Glomerular visceral epithelial cell (primary cell): ENCODE measurements at regions not wholly inside any gene's neighbourhood (a gene's known extent, or its start where the extent isn't known, plus 50 kb on each side); places are given as distances from the start of the nearest gene placed in this dataset.
"Not testable (repeated sequence)": the region's sequence is repeated elsewhere in the genome, so short reads cannot be mapped to it uniquely, and the experiment has no call there.

Experiments used
- DNase-seq: peaks from one replicate; pipeline ENCODE4 v3.0.0-alpha.2; 2016; ENCODE audit errors: extremely low spot score

DNA sequence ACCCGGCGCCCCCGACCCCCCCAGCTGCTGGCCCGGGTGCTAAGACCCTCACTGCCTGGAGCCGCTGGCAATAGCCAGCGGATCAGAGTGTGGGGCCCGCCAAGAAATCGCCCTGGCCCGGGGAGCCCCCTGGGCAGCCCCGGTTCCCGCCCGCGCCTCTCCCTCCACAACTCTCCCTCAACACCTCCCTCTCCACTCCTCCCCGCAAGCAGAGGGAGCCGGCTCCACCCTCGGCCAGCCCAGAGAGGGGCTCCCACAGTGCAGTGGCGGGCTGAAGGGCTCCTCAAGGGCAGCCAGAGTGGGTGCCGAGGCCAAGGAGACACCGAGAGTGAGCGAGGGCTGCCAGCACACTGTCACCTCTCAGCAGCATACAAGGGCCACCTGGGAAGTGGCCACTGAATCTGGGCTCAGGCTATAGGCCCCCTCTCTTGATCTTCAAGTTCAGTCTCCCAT is 385.5 kb downstream of the SEC14L1 start:
- DNase-seq, result no peak

- DNase-seq, result no peak
Measured at GRCh38 chr17:77526728-77527350, 386.1 kb downstream of the SEC14L1 start.

DNA sequence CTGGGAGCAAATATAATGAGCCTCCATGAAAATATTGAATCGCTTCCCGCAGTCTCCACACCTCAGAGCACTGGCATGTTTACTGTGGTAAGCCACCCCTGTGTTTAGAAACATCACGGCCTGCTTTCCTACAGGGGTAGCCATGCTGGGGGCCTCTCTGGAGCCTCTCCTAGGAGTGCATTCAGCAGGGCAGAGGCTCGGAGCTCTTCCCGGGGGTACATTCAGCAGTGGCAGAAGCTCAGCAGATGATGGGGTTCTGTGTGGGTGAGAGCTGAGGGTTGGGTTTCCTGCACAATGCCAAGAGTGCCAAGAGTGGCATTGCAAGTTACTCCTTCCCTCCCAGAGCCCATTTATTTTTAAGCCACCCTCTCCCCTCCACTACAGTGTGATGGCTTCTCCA is 386.6 kb downstream of the SEC14L1 start:
- no peak for DNase-seq

DNA sequence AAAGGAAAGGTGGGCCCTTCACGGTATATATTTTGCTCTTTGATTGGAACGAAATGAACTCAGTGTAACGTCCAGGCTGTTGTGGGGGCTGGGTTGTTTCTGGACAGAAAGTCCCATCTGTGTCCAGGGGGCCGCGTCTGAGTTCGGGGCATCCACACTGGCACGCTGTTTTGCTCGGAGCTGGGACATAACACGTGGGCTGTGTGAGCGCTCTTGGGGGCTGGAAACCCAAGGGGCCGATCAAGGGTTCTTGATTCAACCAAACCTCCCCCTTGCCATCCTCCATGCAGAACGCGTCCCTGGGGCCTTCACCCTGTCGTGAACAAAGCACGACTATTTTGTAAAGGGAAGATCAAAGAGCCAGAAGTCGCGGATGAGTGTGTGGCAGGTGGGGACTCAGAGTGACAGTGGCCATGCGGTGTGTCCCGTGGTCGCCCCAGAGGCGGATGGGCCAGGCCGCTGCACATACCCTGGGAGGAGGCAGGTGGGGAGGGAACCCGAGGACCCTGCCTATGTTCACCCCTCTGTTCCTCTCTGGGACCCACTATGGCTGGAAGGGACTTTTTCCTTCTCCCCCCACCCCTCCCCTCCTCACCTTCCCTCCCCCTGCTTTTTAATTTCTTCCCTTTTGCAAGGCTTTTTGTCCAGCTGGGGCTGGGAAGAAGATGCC is 387.2 kb downstream of the SEC14L1 start:
- no peak for DNase-seq

- DNase-seq, result no peak
Measured at GRCh38 chr17:77528516-77529327, 388.0 kb downstream of the SEC14L1 start.

GRCh38 chr17:77529328-77529650 is 388.5 kb downstream of the SEC14L1 start:
- DNase-seq, result no peak

DNA sequence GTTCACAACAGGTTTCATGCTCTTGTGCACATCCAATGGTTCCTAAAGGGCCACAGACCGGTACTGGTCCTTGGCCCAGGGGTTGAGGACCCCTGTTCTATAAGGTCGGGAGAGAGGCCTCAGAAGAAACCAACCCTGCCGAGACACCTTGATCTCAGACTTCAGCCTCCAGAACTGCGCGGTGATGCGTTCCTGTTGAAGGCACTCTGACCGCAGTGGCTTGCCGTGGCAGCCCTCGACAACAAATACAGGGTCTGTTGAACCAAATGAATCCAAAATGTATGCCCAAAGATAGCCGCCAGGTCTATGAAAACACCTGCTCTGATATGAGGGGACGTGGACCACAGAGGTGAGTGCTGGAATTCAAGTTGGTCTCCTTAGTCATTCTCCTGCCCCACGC is 389.8 kb downstream of the SEC14L1 start:
- no peak for DNase-seq

GRCh38 chr17:77531002-77531401 is 390.2 kb downstream of the SEC14L1 start:
- no peak for DNase-seq

GRCh38 chr17:77531641-77532040 is 390.9 kb downstream of the SEC14L1 start:
- no peak for DNase-seq

DNA sequence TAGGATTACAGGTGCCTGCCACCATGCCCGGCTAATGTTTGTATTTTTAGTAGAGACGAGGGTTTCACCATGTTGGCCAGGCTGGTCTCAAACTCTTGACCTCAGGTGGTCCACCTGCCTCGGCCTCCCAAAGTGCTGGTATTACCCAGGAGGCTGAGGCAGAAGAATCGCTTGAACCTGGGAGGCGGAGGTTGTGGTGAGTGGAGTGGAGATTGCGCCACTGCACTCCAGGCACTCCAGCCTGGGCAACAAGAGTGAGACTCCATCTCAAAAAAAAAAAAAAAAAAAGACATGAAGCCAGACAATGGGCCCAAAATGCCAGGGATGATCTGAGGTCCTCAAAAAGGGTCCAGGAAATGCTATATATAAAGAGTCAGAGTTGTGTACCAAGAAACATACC is 392.9 kb downstream of the SEC14L1 start:
- DNase-seq, result not testable (repeated sequence)

GRCh38 chr17:77534137-77534536 is 393.4 kb downstream of the SEC14L1 start:
- DNase-seq, result no peak

GRCh38 chr17:77535435-77535834 is 394.7 kb downstream of the SEC14L1 start:
- no peak for DNase-seq

DNA sequence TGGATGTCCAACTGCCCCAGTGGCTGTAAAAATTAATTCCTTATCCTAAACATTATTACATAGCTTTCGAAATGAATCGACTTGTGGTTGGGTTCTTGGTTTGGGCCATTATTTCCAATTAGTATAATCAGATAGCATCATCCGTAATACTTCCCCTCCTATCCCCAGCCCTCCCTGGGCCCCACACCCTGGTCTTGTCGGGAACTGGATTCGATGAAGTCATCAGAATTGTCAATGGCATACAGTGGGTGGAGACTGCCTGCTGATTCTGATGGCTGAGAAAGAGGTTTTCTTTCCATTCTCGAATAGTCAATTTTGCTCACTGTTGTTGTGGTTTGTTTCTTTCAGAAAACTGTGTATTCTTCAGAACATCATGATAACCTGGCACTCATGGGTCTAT is 395.1 kb downstream of the SEC14L1 start:
- no peak for DNase-seq

- DNase-seq, result no peak
Measured at GRCh38 chr17:77537566-77537965, 396.8 kb downstream of the SEC14L1 start.

GRCh38 chr17:77540531-77540930 is 399.8 kb downstream of the SEC14L1 start:
- DNase-seq, result no peak

DNA sequence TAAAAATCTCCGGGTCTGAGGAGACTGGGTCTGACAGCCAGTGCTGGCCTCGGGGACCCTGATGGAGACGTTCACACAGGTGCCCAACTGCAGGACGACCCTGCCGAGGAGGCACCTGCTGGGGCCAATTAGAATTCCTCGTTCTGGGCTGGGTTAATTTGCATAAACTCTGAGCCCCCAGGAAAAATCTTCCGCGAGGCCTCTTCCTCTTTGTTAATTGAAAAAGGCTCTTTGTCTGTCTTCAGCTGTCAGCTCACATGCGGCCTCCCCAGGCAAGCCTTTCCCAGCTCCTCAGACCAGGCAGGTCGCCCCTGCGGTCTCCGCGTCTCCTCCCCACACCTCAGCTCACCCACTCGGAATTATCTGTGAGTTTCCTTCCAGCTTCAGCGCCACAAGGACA is 400.2 kb downstream of the SEC14L1 start:
- no peak for DNase-seq

GRCh38 chr17:77542011-77542410 is 401.2 kb downstream of the SEC14L1 start:
- no peak for DNase-seq

DNA sequence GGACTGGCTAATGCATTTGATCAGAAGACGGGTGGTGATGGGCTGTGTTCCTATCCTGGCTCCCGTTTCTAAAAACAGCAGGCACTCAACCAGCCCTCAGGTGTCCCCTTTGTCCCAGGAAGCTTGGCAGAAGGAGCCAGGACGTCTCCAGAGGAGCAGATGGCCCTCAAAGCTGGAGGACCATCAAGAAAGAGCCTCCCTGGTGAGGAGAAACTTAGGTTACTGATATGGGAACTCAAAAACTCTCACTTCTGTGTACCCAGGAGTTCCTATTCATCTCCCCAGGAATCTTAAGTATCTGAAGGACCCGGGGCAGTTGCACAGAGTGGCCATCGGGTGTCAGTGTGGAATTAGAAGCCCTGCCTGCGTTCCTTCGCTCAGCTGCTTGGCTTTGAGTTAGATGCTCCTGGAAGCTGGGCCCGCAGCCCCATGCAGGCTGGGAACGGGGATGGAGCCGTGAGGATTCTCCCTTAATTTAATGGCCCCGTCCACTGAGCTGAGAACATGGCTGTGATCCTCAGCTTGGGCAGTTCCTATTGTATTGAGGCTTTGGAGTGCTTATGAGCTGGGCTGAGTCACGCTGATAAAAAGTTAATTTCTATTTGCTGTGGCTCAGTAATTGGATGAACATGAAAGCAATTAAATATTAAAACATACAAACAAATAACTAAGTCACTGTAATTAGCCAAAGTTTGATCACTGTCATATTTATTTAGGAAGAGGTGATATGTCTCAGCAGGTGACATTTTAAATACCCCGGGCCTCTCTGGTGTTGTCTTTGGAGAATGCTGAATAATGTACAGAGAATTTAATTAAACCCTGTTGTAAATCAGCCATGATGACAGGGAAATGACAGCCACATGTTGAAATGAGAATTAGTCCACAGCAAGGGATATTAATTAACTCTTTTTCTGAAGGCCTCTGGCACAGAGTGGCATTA is 402.1 kb downstream of the SEC14L1 start:
- DNase-seq, result peak; percentile 69

DNA sequence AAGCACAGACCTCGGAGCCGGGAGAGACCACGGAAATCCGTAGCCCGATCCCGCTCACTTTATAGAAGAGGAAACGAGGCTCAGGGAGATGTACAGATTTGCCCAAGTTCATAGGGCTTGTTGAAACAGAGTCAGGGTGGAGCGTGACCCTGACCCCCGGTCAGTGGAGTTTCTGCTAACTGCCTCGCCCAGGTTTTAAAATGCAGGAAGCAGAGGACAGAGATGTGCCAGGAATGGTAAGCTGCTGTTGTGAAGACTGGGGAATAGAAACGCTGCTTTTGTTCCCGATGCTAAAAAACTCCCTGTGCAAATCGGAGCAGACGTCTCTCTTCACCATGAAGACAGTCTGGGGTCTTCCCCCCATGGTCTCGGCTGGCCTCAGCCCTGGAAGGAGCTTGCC is 403.0 kb downstream of the SEC14L1 start:
- no peak for DNase-seq

- DNase-seq, result no peak
Measured at GRCh38 chr17:77544347-77545110, 403.8 kb downstream of the SEC14L1 start.

- DNase-seq, result no peak
Measured at GRCh38 chr17:77546772-77547241, 406.0 kb downstream of the SEC14L1 start.
